GM19240 (cell line): ENCODE measurements at regions not wholly inside any gene's neighbourhood (a gene's known extent, or its start where the extent isn't known, plus 50 kb on each side); places are given as distances from the start of the nearest gene placed in this dataset.
"Not testable (repeated sequence)": the region's sequence is repeated elsewhere in the genome, so short reads cannot be mapped to it uniquely, and the experiment has no call there.

Experiments used
- DNase-seq: peaks from one replicate; pipeline ENCODE4 v3.0.0; 2011; ENCODE audit warnings: low spot score; ENCODE audit not compliant: insufficient read length

DNA sequence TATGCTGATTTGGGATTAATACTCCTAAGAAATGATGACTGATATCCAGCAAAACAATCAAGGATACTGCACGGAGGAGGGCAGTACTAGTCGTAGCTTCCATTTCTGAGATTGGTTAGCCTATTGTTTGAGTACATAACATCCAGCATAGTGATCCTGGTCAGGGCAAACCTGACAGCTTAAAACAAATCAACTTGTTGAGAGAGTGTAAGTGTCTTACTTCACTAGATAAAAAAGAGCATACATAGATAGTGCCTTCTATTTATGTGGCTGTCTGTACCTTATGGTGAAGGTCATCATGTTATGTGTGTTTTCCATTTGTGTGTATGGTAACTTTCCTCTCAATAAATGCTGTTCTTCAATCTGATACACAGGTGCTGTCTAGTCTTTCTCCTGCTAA, 228.4 kb downstream of the PTGER3 start:
- no peak for DNase-seq

DNA sequence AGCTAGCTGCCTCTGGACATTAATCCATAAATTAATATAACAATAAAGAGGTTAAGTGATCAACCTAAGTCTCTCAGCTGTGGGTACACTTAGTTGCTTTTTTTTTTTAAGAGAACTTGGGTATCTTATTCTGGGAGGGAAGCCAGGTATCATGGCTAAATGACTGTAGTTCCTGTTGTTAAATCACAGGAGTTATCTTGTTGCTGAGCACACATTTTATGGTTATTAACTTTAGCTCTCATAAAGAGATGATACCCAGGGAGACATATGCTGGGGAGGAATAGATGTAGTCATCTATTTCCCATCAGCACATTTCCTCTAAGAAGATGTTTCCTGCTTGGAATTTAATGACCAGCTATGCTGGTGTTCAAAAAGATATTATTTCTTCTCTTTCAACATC, 227.8 kb downstream of the PTGER3 start:
- DNase-seq, result no peak

DNA sequence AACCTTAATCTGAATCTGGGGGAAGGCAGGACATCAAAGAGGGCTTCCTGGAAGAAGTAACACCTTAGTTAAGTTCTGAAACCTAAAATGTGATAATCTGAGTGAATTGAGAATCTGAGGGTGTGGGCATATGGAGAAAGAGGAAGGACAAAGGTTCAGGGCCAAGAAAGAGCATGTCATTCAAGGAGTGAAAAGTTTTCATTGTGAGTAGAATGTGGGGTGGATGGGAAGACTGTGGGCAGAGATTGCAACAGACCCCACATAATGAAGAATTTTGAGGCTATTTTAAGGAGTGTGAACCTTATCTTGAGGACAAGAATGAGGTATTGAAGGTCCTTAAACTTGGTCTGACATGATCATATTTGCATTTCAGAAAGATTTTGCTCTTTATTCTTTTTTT, 227.2 kb downstream of the PTGER3 start:
- no peak for DNase-seq

DNA sequence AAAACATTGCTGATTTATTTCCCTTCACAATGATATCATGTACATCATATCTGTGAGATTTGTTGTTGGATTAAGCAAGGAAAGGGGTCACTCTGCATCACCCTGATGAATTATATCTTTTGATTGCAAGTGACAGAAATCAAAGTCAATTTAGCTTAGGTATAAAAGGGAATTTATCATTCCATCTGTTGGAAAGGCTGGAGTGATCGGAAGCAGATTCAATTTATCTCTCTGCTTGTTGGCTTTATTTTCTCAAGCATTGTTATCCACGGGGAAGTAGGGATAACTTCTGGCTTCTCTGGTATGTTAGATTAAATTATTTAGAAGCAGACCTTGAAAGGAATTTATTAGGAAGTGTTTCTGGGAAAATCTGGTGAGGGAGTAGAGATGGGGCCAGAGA, 226.6 kb downstream of the PTGER3 start:
- DNase-seq, result no peak

DNA sequence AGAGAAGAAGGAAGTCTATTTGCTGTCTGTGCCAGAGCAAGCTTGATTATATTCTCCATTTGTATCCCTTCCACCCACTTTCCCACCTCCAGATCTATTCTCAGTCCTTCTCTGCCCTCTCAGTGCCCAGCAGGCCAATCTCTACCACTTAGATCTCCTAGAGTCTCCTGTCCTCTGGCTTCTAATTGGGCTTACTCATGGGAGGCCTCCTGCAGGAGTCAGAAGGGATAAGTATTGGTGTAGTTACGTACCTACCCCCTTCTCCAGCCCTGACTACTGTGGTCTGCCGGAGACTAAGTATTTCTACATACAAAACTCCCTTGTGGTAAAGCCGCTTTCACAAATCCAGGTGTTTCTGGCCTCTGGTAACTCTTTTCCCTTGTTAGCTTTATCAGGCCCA, 221.2 kb downstream of the PTGER3 start:
- DNase-seq, result no peak

DNA sequence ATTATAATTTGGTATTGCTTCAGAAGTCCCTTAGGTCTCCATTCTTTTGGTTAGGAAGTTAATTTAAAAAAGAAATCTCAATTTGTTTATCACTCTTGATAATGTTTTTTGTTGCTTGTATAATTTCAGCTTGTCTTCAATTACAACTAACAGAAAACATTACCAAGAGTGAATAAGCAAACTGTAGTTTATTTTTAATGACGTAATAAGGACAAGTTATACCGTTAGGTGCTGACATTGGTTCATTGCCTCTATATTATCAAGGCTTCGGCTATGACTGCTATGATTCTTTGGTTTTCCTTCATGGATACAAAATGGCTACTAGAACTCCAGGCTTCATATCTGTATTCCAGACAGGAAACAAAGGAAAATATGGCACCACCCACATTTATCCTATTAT, 220.6 kb downstream of the PTGER3 start:
- DNase-seq, result no peak

DNA sequence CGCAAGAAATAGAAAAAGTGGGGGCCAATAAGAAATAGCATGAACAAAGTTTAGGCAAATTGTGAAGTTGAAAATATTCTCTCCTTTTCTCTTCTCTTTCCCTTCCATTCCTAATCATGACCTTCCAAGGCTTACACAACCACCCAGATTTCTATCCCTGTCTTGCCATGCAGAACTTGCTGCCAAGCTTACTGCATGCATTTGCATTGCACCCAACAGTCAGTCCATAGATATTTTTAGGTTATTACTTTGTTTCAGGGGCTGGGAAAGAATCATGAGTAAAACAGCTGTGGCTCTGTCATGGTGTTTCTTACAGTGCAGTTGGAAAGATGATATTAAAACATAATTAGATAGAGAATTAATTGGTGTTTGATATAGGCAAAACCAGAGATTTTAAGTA, 219.4 kb downstream of the PTGER3 start:
- DNase-seq, result no peak

DNA sequence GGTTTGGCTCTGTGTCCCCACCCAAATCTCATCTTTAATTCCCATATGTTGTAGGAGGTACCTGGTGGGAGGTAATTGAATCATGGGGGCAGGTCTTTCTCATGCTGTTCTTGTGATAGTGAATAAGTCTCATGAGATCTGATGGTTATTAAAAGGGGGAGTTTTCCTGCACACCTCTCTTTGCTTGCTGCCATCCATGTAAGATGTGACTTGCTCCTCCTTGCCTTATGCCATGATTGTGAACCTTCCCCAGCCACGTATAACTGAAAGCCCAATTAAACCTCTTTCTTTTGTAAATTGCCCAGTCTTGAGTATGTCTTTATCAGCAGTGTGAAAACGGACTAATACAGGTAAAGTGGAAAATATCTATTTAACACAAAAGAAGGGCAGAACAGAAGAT, 213.3 kb downstream of the PTGER3 start:
- not testable (repeated sequence) for DNase-seq

DNA sequence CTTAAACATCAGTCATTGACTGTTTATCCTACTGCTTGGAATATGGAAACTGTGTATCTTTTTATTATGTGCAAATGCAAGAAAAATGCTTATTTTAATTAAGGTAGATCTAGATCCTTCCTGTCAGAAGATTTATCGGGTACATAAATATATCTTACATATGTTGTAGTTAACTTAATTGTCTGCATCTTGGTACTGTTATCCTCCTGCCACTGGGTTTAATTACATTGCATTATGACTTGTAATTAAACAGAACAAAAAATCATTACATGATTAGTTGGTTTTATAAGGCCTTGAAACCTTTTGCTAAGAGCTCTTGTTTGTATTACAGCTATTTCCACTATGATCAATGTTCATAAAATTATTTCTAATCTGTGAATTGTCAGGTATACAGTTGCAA, 211.2 kb downstream of the PTGER3 start:
- no peak for DNase-seq

DNA sequence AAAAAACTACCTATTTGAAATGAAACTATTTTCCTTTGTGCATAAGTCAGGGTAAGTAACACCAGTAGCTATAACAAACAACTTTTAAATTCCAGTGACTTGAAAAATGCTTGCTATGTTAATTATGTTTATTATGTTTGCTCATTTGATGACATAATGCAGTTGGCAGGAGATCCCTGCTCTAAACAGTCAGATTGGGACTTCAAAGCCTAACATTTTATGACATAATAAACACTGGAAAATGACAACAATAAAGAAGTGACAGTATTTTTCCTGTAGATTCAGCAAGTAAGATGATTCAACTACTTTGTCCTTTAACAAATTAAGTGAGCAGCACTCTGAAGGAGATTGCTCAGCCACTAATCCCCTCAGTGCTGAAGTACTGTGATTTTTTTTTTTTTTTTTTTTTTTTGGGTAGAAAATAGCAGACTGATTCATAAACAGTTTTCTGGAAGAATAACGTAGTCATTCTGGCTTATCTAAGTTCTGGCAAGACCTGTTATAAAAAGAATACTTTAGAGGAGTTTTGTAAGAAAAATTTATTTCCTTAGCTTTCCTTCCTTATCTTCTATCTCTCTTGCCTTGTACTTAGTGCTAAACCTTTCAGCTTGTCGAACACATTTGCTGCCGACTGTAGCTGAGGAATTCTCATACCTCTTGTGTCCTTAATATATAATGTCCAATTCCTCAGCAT, 207.2 kb downstream of the PTGER3 start:
- no peak for DNase-seq

DNA sequence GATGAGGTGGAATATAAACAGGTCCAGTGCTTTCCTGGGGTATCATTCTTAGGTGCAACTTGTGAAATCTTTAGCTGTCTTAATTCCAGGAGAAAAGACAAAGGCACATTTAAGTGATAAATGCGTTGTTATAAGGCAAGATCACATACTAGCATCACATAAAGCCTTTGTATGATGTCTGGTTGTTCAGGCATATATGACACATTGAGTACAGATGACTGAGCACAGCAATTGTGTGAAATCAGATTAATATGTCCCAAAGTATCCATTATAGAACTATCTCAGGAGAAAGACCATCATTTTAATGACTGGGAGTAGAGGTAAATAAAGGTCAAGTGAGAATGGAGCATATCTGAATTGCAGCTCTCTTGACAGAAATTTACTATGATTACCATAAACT, 205.1 kb downstream of the PTGER3 start:
- DNase-seq, result no peak

DNA sequence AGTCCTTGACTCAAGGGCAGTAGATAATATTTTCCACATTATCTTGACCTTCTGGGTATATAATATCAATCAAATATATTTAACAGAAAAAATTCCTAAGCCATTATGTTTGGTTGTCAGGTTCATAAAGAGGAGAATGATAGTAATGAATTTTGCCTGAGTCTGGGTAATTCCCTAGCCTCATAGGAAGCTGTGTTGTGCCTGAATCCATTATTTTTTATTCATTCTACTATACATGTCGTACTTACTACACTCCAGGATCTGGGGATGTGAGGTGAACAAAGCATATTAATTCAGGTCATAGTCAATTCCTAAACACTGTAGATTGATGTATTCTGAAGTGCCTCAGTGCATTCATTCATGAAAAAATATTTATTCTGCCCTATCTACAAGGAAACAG, 204.2 kb downstream of the PTGER3 start:
- no peak for DNase-seq

DNA sequence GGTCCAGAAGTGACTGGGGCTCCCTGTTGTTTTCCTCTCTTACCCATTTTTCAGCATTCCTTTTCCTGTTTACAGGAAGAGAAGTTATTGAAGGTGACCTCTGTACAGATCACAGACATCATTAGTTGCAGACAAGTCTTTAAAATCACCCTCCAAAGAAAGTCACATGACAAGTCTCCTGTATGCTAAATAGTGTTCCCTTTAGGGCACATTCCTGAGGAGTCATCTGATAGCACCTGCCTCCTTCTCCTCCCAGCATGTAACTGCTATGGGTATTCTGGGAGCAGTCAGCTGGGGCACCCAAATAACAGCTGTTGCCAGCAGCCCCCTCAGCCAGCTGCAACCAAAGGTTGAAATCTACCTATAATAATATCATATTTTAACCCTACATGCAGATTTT, 200.6 kb downstream of the PTGER3 start:
- DNase-seq, result no peak

DNA sequence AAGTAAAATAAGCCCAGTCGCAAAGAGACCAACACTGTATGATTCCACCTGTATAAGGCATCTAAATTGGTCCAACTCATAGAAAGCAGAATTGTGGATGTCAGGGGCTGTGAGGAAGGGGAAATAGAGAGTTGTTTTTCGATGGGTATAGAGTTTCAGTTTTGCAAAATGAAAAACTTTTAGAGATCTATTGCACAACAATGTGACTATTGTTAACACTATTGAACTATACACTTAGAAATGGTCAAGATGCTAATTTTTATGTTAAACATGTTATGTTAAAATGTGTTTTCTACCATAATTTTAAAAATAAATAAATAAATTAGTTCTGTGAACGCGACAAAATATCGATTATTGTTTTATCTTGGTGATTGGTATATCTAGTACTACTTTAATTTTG, 192.4 kb downstream of the PTGER3 start:
- DNase-seq, result no peak

DNA sequence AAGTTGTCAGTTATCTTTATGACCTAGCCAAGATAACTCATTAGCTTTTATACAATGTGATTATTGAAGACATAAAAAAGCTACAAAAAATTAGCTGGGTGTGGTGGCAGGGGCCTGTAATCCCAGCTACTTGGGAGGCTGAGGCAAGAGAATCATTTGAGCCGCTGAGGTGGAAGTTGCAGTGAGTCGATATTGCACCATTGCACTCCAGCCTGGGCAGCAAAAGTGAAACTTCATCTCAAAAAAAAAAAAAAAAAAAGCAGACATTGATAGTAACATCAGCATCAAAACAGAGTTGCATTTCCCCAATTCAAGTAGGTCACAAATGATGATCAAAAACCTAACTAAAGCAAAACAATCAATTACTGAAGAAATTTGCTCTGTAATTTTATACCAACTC, 191.4 kb downstream of the PTGER3 start:
- DNase-seq, result no peak

DNA sequence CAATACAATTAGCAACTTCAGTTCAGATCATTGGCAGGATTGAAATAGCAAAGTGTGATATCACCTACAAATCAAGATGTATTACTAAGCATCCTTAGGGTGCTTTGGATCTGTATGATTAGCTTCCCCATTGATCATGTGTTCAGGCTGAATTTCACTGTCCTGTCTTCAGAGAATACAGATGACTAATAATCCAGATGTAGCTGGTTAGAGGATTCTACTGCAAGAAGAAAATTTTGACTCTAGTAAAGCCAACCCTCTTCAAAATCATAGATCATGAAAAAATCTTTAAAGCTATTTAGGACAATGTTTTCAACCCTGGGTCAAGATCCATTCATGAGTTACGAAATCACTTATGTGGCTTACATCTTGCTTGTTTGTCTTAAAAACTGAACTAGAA, 184.4 kb downstream of the PTGER3 start:
- no peak for DNase-seq

DNA sequence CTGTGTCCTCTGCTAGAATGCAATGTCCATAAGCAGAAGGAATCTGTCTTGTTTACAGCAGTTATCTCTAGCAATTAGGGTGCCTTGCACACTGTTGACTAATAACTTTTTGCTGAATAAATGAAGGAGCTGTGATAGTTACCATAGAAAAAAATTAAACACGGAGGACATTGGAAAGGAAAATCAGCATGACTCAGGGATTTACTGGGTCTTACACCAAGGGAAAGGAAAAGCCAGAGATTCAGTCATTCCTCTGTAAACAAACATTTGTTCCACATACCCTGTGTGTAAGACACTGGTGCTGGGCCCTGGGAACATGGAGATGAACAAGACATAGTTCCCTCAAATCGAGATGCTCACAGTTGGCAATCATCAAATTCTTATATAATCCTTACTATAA, 183.3 kb downstream of the PTGER3 start:
- no peak for DNase-seq

DNA sequence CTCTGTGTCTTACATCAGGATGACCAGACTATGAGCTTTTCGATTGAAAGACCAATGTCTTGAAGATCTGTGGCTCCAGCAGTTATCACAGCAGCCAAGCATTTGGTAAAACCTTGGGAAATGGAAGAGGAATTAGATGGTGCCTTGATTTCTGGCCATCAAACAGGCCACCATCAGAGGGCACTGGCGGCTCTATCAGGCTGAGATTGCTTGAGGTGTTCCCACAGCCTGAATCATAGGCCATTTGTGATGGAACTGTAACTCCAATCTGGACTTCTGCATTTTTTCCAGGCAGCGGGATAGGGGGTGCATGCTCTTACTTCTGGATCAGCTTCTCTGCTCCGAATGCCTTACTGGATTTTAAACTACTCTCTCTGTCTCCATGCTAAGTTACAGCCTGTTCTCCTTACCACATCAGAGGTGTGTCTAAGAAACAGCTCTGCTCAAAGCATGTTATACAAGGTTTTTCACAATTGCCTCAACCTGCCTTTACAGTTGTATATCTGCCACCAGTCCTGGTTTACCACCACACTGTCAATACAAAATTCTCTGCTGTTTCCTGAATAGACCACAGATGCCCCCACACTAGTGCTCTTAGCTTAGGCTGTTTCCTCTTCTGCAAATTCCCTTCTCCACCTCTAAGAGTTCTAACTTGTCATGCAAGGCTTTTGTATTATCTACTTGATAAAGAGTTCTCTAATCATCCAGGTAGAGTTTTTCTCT, 180.9 kb downstream of the PTGER3 start:
- DNase-seq, result no peak

DNA sequence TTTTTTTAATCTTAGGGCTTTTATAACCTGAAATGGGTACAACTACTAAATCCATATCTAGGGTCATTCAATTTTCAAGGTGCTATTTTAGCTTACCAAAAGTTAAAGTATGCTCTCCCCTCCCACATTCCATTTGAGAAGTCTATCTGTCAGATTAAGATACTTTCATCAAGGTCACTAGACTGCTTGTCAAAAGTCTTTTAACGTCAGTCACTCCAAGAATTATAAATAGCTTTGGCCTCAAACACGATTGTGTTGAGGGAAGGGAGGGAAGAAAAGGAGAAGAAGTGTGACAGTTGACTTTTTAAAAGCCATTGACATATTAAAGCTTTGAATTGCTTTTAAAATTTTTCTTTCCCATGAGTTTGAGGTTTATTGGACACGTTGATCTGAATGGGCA, 175.8 kb downstream of the PTGER3 start:
- no peak for DNase-seq

DNA sequence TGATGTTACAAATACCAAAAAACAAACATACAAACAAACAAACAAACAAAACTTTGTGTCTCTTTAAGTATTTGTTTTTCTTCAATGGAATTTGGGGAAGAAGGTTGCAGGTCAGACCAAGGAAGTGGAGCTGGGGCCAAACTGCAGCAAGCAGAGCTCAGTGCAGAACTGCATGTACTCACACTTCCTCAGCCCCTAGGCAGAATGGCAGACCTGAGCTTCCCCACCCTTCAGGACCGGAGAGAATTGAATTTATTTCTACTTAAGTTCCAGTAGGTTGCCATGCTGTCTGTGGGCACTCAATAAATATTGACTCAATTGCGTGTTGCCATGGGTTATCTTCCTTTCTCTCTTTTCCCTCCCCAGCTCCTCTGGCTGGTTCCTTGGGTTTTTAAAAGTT, 173.6 kb downstream of the PTGER3 start:
- DNase-seq, result no peak

DNA sequence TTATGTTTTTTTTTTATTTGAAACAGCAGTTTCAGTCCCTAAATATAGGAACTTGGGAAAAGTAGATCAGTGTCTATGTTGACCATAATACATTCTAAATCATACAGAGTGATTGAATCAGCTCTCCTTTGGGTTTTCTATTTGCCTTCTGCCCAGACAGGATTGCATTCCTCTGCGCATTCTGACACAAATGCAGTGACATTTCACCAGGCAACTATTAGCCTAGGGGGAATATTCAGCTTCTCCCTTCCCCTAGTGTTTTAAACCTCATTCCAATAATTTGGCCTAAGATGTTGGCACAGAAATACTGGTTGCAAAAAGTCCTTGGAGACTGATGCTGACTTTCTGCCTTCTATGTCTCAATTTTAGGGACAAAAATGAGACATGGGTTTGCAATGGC, 172.8 kb downstream of the PTGER3 start:
- DNase-seq, result no peak

DNA sequence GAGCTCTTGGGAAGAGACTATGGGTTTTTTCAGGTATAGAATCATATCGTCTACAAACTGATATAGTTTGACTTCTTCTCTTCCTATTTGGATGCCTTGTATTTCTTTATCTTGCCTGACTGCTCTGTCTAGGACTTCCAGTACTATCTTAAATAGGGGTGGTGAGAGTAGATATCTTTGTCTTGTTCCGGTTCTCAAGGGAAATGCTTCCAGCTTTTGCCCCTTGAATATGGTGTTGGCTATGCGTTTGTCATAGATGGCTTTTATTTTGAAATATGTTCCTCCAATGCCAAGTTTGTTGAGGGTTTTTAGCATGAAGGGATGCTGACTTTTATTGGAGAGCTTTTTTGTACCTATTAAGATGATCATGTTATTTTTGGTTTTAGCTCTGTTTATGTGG, 170.3 kb downstream of the PTGER3 start:
- no peak for DNase-seq

DNA sequence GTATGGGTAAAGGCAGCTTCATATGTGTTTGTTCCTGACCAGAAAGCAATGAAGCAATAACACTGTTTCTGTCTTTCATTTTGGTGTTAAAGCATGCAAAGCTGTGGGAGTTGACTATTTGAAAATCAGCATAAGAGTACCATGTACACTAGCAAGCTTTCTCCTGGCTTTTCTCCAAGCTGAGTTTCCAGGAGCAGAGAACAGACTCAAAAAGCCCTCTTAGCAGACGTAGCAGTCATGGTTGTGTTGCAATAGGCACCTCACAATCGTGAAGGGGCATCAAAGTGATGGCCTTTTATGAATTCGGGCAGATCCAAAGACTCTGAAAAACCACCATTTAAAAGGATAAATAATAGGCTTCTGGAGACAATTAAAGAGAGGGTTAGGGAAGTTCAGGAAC, 159.7 kb downstream of the PTGER3 start:
- DNase-seq, result no peak
